ENCODE measurements at regions not wholly inside any gene's neighbourhood (a gene's known extent, or its start where the extent isn't known, plus 50 kb on each side); places are given as distances from the start of the nearest gene placed in this dataset.

- no peak for TF ChIP-seq GATA3 (IDR thresholded peaks at IDR 0.05; ENCODE audit: low read depth, low read length)
- TF ChIP-seq GATA2 (IDR thresholded peaks at IDR 0.05; ENCODE audit: low read depth, low read length): no peak
Measured at GRCh38 chr16:51670527-51670926, 519.5 kb upstream of the SALL1 start.

GRCh38 chr16:51666821-51667220 lies 515.8 kb upstream of the SALL1 start:
- no peak for TF ChIP-seq GATA2 (IDR thresholded peaks at IDR 0.05; ENCODE audit: low read depth, low read length)
- TF ChIP-seq GATA3 (IDR thresholded peaks at IDR 0.05; ENCODE audit: low read depth, low read length): no peak

- TF ChIP-seq GATA2 (IDR thresholded peaks at IDR 0.05; ENCODE audit: low read depth, low read length) (no peak), GATA3 (IDR thresholded peaks at IDR 0.05; ENCODE audit: low read depth, low read length) (no peak)
Measured at GRCh38 chr16:51666074-51666473, 515.0 kb upstream of the SALL1 start.

DNA sequence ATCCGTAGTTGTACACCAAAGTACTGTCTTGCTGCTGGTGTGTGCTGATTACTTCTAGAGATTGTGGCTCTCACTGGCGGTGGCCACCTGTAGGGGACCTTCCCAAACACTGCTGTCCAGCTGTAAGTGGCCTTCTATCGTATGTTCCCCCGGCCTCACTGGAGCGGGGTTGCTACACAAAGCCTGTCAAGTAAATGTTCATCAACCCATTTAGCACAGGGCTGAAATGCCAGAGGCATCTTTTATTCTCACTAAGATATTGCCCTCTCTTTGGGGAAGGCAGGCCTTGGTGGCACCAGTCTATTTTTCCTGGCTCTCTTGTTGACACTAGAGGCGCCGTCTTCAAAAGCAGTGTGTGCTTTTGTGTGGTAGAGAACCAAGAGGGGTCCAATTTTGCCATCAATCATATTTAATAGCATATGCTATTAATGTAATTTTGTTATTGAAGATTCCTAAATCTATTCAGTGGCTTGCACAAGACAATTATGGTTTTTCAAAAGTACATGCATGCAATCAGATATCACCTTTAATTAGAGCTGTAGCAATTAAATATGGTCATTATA lies 514.4 kb upstream of the SALL1 start:
- TF ChIP-seq GATA3 (IDR thresholded peaks at IDR 0.05; ENCODE audit: low read depth, low read length) (no peak), GATA2 (IDR thresholded peaks at IDR 0.05; ENCODE audit: low read depth, low read length) (no peak)

DNA sequence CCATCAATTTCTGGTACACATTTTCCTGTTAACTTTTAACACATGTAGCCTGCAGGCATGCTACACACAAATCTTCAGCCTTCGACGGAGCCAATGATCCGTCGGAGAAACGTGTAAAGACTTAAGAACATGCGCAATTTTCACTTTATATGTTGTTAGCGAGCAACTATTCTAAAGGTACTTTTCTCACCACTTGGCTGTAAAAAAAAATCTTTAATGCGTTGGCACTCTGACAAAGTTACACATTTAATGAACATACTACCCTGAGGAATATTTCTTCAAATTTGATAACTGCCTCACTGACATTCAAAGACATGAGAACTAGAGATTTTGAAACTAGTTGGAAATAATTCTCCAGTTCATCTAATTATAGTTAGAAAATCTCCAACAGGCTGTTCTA lies 507.5 kb upstream of the SALL1 start:
- TF ChIP-seq GATA3 (IDR thresholded peaks at IDR 0.05; ENCODE audit: low read depth, low read length) (no peak), GATA2 (IDR thresholded peaks at IDR 0.05; ENCODE audit: low read depth, low read length) (no peak)

- TF ChIP-seq GATA3 (IDR thresholded peaks at IDR 0.05; ENCODE audit: low read depth, low read length): no peak
- no peak for TF ChIP-seq GATA2 (IDR thresholded peaks at IDR 0.05; ENCODE audit: low read depth, low read length)
Measured at GRCh38 chr16:51657848-51658247, 506.8 kb upstream of the SALL1 start.

GRCh38 chr16:51655249-51655648 lies 504.2 kb upstream of the SALL1 start:
- no peak for TF ChIP-seq GATA3 (IDR thresholded peaks at IDR 0.05; ENCODE audit: low read depth, low read length)

- no peak for TF ChIP-seq GATA2 (IDR thresholded peaks at IDR 0.05; ENCODE audit: low read depth, low read length)
- TF ChIP-seq GATA3 (IDR thresholded peaks at IDR 0.05; ENCODE audit: low read depth, low read length): no peak
Measured at GRCh38 chr16:51651061-51651466, 500.0 kb upstream of the SALL1 start.

DNA sequence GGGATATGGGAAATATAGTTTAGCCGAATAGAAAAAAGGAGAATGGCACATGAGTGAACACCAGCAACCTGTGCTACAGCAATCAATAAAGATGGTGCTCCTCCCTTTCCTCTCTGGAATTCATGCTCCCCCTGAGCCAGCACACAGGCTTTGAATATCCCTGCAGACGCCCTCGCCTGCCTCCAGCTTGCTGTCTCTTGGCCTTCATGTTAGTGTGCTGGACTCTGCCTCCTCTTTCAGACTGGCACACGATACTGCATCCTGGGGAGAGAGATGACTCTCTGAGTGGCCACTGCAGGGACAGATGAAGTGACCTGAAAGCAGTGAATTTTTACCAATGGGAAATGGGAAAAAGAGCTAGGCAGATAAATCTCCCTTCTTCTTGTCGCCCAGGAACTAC lies 498.6 kb upstream of the SALL1 start:
- no peak for TF ChIP-seq GATA3 (IDR thresholded peaks at IDR 0.05; ENCODE audit: low read depth, low read length)
- TF ChIP-seq GATA2 (IDR thresholded peaks at IDR 0.05; ENCODE audit: low read depth, low read length): no peak

GRCh38 chr16:51648526-51648925 lies 497.5 kb upstream of the SALL1 start:
- TF ChIP-seq GATA2 (IDR thresholded peaks at IDR 0.05; ENCODE audit: low read depth, low read length) (no peak), GATA3 (IDR thresholded peaks at IDR 0.05; ENCODE audit: low read depth, low read length) (no peak)

DNA sequence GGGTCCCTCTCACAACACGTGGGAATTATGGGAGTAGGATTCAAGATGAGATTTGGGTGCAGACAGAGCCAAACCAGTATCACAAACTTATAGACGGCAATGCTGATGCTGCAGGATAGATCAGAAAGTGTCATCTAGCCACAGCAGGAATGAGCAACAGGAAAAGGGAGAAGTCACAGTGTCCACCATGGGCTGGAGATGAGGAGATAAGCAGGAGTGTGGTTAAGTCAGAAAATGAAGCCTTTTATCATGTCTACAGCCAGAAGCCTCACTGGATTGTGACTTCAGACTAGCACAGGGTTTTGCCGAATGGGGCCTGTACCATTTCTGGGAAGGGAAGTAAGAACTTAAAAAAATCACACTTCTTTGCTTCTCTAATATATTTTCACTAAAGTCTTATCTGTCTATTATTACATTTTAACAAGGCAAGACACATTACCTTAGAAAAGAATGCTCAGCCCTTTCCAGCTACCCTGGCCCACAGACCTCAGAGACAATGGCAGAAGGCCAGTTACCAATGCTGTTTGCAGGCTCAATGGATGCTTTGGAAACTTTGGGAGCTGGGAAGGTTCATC lies 490.2 kb upstream of the SALL1 start:
- TF ChIP-seq GATA3 (IDR thresholded peaks at IDR 0.05; ENCODE audit: low read depth, low read length) (0 out of 2 replicates have a peak, but pooled peaks have one; percentile 34), GATA2 (IDR thresholded peaks at IDR 0.05; ENCODE audit: low read depth, low read length) (peak; percentile 73)

DNA sequence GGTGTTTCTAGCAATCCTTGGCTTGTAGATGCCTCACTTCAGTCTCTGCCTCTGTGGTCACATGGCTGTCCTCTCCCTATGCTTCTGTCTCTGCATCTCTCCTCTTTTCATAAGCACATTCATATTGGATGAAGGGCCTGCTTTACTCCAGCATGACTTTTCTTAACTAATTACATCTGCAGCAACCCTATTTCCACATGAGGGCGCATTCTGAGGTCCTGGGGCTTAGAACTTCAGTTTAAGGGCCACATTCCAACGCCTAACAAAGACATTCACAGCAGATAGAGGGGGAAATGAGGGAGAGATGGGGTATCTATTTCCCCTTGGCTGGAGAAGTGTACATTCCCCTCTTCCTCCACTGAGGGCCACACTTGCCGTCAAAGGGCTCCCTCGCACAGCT lies 489.1 kb upstream of the SALL1 start:
- TF ChIP-seq GATA2 (IDR thresholded peaks at IDR 0.05; ENCODE audit: low read depth, low read length) (no peak), GATA3 (IDR thresholded peaks at IDR 0.05; ENCODE audit: low read depth, low read length) (no peak)

- no peak for TF ChIP-seq GATA2 (IDR thresholded peaks at IDR 0.05; ENCODE audit: low read depth, low read length)
- TF ChIP-seq GATA3 (IDR thresholded peaks at IDR 0.05; ENCODE audit: low read depth, low read length): no peak
Measured at GRCh38 chr16:51638339-51639135, 487.5 kb upstream of the SALL1 start.

DNA sequence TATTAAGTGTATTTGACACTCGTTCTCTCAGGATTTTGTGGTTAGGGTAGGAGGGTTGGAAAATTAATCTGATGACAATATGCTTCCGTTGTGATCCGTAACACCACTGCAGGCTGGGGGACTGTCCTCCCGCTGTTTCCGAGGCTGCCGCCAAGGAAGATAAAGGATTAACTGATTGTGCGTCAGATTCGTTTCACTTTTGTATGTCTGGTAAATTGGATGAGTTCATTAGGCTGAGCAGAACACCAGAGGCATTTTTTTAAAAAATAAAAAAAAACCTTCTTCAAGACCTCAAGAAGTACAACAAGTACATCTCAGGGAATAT lies 486.7 kb upstream of the SALL1 start:
- peak; percentile 85 for TF ChIP-seq GATA2 (IDR thresholded peaks at IDR 0.05; ENCODE audit: low read depth, low read length)
- peak; percentile 63 for TF ChIP-seq GATA3 (IDR thresholded peaks at IDR 0.05; ENCODE audit: low read depth, low read length)

Measured in SH-SY5Y (cell line).